OCI-M1 (cell line): ENCODE measurements at regions not wholly inside any gene's neighbourhood (a gene's known extent, or its start where the extent isn't known, plus 50 kb on each side); places are given as distances from the start of the nearest gene placed in this dataset.
A peak's percentile ranks its signal among the peaks of the same experiment; 100 is the strongest.
"Not testable (repeated sequence)": the region's sequence is repeated elsewhere in the genome, so short reads cannot be mapped to it uniquely, and the experiment has no call there.

Experiments
- DNase-seq: peaks from one replicate; lab custom pipeline; 2025; lab: John Stamatoyannopoulos, UW

DNA sequence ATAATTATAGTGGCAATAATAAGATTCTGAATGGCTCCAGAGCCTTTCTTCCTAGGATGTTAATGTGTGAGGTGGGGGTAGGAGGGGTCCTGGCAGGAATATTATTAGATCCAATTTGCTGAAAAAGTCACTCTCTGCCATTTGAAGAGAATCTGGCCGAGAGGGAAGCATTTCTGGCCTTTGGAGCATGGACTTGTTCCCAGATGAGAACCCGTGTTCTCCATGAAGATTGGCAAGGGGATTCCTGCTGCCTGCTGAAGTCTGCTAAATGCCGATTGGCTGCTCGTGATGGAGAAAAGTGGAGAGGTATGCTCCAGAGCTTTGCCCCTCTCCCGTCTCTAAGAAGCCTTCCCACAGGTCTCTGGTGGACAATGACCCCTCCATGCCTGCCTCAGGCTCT is 135.6 kb downstream of the TRIM43 start:
- not testable (repeated sequence) for DNase-seq

- DNase-seq = peak; percentile 82
These were observed 137.2 kb downstream of the TRIM43 start for GRCh38 chr2:95728878-95729596.

GRCh38 chr2:95729597-95729955 is 137.8 kb downstream of the TRIM43 start:
- no peak for DNase-seq

- no peak for DNase-seq
These were observed 139.0 kb downstream of the TRIM43 start for GRCh38 chr2:95730813-95731212.

DNA sequence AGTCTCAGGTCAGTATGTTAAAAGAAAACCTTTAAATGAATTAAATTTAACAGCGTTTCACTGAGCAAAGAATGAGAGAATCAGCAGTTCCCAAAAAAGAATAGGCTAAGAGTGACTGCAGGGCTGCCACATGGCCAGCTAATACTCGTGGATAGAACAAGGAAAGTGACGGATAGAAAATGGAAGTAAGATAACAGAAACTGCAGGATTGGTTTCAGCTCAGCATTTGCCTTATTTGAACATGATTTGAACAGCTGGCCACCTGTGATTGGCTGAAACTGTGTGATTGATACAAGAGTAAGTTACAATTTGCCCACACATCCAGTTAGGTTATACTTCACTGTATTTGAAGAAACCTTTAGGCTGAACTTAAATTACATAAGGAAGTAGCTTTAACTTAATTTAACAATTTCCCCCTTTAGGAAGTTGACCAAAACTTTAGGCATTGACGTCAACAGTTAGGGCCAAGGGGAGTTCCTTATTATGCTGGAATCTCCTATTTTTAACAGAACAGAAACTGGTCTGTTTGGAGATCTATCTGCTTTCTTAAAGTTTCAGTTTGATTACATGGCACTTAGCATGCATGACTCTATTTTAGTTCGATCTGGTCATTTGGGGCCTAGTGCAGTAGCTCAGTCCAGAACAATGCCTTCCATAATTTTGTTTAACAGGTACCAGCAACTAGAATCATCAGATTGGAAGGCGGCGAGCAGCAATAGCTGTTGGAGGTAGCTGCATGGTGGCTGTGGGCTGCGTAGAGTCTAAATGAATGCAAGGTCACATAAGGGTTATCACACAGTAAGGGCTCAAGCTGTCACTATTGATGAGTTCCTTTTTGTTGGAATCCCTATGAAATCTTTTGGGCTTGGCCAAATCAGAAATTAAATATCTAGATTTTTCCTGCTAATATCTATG is 143.4 kb downstream of the TRIM43 start:
- no peak for DNase-seq

DNA sequence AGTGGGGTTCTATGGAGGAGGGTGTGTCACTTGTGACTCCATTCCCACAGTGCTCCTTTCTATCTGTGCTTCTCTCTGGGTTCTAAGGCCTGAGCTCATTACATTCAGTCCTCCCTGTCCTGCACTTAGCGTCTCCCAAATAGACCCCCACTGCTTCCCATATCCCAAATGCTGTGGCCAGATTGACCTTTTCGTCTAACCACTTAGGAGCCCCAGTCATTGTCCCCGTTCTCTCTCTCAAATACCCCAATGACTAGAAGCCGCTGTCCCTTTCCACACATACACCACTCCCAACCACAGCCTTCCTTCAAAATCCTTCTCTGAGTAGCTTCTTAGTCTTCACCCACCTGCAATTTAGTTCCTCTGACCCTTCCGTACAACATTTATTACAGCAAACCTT is 146.5 kb downstream of the TRIM43 start:
- DNase-seq = no peak

GRCh38 chr2:95752126-95752525 is 160.3 kb downstream of the TRIM43 start:
- DNase-seq = not testable (repeated sequence)

- DNase-seq = not testable (repeated sequence)
These were observed 162.0 kb downstream of the TRIM43 start for GRCh38 chr2:95753812-95754211.

GRCh38 chr2:95754213-95754612 is 162.4 kb downstream of the TRIM43 start:
- DNase-seq = not testable (repeated sequence)

- not testable (repeated sequence) for DNase-seq
These were observed 163.2 kb downstream of the TRIM43 start for GRCh38 chr2:95754819-95755563.

- DNase-seq = not testable (repeated sequence)
These were observed 164.3 kb downstream of the TRIM43 start for GRCh38 chr2:95755956-95756669.

- DNase-seq = no peak
These were observed 166.2 kb downstream of the TRIM43 start for GRCh38 chr2:95757988-95758387.

DNA sequence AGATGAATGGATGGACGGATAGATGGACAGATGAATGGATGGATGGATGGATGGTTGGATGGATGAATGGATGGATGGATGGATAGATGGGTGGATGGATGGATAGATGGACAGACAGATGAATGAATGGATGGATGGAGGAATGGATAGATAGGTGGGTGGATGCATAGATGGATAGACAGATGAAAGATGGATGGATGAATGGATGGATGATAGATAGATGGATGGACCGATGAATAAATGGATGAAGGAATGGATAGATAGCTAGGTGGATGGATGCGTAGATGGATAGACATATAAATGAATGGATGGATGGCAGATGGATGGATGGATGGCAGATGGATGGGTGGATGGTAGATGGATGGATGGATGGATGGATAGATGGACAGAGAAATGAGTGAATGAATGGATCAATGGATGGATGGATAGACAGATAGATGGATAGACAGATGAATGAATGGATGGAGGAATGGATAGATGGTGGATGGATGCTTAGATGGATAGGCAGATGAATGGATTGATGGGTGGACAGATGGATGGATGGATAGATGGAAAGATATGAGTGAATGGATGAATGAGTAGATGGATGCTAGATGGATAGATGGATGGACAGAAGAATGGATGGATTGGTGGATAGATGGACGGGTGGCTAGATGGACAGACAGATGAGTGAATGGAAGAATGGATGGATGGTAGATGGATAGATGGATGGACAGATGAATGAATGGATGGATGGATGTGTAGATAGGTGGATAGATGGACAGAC is 167.9 kb downstream of the TRIM43 start:
- no peak for DNase-seq

- DNase-seq = no peak
These were observed 169.2 kb downstream of the TRIM43 start for GRCh38 chr2:95760806-95761525.

GRCh38 chr2:95761556-95761955 is 169.8 kb downstream of the TRIM43 start:
- DNase-seq = no peak

DNA sequence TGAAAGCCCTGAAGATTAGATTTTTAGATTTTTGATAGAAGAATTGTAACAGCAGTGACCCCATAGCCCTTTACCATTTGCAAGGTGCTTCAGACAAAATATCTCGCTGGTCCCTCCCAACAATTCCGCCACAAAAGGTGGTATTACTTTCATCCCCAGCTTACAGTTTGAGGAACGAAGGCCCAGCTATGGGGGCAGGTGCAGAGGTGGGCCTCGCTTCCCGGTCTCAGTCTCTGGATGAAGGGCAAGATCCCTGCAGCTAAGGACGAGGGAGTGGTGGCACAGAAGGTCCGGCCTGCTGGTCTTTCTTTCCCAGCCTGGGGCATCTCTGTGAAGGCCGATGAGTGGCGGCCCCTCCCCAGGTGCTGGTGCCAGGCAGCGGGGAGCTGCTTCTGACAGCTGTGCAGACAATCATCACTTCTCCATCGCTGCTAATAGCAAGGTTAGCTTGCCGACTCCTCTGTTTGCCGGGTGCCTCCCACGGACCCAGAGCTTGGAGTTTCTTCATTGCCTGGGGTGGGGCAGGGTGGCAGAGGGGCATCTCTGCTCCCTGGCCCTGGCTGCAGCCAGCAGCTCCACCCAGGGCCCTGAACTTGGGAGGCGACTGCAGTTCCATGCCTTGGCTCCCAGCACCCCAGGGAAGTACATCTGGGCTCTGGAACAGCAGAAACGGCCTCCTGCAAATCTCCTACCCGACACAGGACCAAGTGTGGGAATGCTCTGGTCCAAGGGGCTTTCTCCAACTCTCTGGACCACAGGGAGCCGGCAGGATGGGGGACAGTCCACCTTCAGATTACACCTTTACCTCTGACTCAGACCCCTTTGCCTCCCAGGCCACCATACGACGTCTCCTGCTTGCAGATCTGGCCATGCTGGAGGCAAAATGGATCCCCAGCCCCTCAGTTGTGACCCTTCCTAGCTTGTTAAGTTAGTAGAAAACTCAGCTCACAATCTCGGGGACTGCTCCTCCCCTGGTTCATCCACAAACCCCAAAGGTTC is 170.5 kb downstream of the TRIM43 start:
- DNase-seq = not testable (repeated sequence)

DNA sequence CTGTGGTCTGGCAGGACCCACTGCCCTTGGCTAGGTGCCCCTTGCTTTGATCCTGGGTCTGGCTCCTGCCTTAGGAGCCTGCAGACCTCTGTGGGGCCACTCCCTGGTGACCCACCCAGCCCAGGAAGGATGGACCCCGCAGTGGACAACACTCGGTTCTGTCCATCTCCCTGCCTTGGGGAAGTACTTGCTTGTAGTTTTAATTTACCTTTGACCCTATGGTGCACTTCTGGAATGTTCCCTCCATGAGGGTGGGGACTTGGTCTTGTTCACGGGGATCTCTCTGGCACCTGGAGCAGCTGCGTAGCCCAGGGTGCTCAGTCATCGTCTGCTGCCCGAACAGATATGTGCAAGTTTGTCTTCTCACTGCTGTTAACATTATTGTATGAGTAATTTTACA is 171.3 kb downstream of the TRIM43 start:
- DNase-seq = not testable (repeated sequence)

DNA sequence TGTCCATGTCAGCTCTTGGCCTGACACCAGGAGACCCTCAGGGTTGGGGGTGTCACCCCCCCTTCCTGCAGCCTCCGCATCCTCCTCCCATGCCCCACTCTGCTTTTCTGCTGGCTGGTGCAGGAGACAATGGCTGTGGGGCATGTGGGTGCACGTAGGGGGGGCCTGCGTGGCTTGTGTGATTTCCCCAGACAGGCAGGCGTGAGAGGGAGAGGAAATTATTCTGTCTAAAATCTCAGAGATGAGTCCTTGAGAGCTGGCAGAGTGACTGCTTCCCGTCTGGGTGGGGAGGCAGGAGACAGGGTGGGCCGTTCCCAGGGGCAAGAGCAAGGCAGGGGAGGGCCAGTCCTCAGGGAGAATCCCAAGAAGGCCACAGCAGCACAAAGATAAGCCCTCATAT is 173.2 kb downstream of the TRIM43 start:
- DNase-seq = not testable (repeated sequence)
